ENCODE measurements at regions not wholly inside any gene's neighbourhood (a gene's known extent, or its start where the extent isn't known, plus 50 kb on each side); places are given as distances from the start of the nearest gene placed in this dataset.

DNA sequence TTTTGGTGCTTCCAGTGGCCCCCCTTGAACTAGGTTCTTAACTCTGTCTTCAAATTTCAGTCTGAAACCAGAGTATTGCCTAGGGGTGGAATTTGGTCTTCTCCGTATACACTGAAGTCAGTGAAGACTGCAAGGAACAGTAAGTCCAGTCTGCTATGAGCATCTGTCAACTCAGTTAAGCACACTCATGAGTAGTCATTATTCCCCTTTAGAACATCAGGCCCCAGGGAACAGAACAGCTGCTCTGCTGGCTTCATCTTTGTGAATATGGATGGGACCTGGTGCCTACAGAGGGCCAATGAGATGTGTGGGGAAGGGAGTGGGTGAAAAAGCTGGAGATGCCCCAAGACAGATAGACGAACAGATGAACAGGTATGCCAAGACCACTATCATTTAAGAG lies 85.2 kb upstream of the PRR23C start:
- TF ChIP-seq, protein P1, sequence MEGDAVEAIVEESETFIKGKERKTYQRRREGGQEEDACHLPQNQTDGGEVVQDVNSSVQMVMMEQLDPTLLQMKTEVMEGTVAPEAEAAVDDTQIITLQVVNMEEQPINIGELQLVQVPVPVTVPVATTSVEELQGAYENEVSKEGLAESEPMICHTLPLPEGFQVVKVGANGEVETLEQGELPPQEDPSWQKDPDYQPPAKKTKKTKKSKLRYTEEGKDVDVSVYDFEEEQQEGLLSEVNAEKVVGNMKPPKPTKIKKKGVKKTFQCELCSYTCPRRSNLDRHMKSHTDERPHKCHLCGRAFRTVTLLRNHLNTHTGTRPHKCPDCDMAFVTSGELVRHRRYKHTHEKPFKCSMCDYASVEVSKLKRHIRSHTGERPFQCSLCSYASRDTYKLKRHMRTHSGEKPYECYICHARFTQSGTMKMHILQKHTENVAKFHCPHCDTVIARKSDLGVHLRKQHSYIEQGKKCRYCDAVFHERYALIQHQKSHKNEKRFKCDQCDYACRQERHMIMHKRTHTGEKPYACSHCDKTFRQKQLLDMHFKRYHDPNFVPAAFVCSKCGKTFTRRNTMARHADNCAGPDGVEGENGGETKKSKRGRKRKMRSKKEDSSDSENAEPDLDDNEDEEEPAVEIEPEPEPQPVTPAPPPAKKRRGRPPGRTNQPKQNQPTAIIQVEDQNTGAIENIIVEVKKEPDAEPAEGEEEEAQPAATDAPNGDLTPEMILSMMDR (IDR thresholded peaks at IDR 0.05), result no peak
- TF ChIP-seq TCF7L2 (IDR thresholded peaks at IDR 0.05; ENCODE audit: low read depth, low read length) (no peak), SIN3A (IDR thresholded peaks at IDR 0.05; ENCODE audit: borderline replicate concordance, insufficient read depth, low read depth, low read length) (no peak)
- TF ChIP-seq, protein P2, sequence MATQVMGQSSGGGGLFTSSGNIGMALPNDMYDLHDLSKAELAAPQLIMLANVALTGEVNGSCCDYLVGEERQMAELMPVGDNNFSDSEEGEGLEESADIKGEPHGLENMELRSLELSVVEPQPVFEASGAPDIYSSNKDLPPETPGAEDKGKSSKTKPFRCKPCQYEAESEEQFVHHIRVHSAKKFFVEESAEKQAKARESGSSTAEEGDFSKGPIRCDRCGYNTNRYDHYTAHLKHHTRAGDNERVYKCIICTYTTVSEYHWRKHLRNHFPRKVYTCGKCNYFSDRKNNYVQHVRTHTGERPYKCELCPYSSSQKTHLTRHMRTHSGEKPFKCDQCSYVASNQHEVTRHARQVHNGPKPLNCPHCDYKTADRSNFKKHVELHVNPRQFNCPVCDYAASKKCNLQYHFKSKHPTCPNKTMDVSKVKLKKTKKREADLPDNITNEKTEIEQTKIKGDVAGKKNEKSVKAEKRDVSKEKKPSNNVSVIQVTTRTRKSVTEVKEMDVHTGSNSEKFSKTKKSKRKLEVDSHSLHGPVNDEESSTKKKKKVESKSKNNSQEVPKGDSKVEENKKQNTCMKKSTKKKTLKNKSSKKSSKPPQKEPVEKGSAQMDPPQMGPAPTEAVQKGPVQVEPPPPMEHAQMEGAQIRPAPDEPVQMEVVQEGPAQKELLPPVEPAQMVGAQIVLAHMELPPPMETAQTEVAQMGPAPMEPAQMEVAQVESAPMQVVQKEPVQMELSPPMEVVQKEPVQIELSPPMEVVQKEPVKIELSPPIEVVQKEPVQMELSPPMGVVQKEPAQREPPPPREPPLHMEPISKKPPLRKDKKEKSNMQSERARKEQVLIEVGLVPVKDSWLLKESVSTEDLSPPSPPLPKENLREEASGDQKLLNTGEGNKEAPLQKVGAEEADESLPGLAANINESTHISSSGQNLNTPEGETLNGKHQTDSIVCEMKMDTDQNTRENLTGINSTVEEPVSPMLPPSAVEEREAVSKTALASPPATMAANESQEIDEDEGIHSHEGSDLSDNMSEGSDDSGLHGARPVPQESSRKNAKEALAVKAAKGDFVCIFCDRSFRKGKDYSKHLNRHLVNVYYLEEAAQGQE (IDR thresholded peaks at IDR 0.05; ENCODE audit: insufficient read depth in 1 of 2, low read depth in 2 of 2, low read length in 1 of 2), result no peak

Data from Panc1 (cell line).